Endothelial cell of umbilical vein (primary cell): ENCODE measurements at regions not wholly inside any gene's neighbourhood (a gene's known extent, or its start where the extent isn't known, plus 50 kb on each side); places are given as distances from the start of the nearest gene placed in this dataset.

Experiments
- EZH2 ChIP-seq: IDR thresholded peaks from 2 replicates; pipeline ENCODE4 v1.6.1; 2012; ENCODE audit warnings: borderline replicate concordance, low read depth, mild to moderate bottlenecking, moderate library complexity, low read length, inconsistent platforms; ENCODE audit not compliant: severe bottlenecking
- FOS ChIP-seq: IDR thresholded peaks from 2 replicates; pipeline ENCODE4 v1.6.1; 2011; ENCODE audit warnings: mild to moderate bottlenecking, low read length, moderate library complexity, borderline replicate concordance; ENCODE audit not compliant: insufficient read depth
- GATA2 ChIP-seq: IDR thresholded peaks from 2 replicates; pipeline ENCODE4 v1.7.0; 2011; ENCODE audit warnings: low read depth, mild to moderate bottlenecking, moderate library complexity, mixed read lengths, low read length; ENCODE audit not compliant: insufficient read length, insufficient read depth
- JUN ChIP-seq: IDR thresholded peaks from 2 replicates; pipeline ENCODE4 v1.6.1; 2011; ENCODE audit warnings: borderline replicate concordance, low read depth; ENCODE audit not compliant: insufficient read length, insufficient read depth
- POLR2A ChIP-seq: IDR thresholded peaks from 2 replicates; pipeline ENCODE4 v1.6.1; 2012; ENCODE audit warnings: low read depth, mild to moderate bottlenecking, control low read depth, low read length
- POLR2AphosphoS5 ChIP-seq: IDR thresholded peaks from 2 replicates; pipeline ENCODE4 v1.6.1; 2012; ENCODE audit warnings: low read depth, mild to moderate bottlenecking, control low read depth, low read length, moderate library complexity; ENCODE audit not compliant: insufficient read depth
- TF ChIP-seq, protein P1 (sequence below), 2 donors: IDR thresholded peaks; 1 replicate in 1 of 2; 2 replicates in 1 of 2; pipeline ENCODE4 v1.5.1; 2011; ENCODE audit warnings: low read length in 2 of 2, mild to moderate bottlenecking in 2 of 2, moderate library complexity in 2 of 2, control low read depth in 1 of 2, inconsistent platforms in 1 of 2, low read depth in 1 of 2; ENCODE audit not compliant: insufficient read depth in 1 of 2; ENCODE audit errors: extremely low read depth in 1 of 2
- TF ChIP-seq, protein P2 (sequence below): IDR thresholded peaks from 2 replicates; pipeline ENCODE4 v1.6.1; 2011; ENCODE audit not compliant: insufficient read depth, insufficient read length

DNA sequence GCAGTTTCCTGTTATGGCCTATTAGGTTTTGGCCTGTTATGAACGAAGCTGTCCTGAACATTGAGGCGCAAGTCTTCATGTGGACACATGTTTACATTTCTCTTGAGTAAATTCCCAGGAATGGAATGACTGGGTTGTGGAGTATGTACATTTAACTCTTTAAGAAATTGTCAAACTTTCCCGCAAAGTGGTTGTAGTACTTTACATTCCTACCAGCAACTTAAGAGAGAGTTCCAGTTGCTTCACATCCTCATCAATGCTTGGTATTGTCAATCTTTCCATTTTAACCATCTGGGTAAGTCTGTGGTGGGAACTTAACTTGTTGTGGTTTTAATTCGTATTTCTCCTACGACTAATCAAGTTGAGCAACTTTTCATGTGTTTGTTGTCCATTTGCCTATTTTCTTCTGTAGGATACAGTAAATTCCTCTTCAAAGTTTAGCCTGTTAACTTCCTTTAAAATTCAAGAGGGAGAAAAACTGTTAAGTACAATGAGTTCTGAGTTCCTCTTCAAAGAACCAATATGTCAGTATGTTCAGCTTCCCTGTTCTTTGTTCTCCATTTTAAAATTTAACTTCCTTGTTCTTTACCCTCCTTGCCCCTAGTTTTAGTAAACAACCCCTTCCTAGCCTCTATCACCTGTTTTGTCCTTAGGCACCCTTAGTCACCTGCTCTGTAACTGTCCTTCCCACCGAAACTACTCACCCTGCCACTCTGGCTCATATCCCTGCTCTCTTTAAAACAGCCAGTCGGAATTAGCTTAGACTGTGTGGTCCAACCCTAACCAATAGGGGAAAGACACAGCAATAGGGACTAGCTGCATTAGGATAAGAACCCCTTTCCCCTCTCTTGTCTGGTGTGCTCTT is 74.0 kb downstream of the FAM241B start:
- TF ChIP-seq, protein P1, sequence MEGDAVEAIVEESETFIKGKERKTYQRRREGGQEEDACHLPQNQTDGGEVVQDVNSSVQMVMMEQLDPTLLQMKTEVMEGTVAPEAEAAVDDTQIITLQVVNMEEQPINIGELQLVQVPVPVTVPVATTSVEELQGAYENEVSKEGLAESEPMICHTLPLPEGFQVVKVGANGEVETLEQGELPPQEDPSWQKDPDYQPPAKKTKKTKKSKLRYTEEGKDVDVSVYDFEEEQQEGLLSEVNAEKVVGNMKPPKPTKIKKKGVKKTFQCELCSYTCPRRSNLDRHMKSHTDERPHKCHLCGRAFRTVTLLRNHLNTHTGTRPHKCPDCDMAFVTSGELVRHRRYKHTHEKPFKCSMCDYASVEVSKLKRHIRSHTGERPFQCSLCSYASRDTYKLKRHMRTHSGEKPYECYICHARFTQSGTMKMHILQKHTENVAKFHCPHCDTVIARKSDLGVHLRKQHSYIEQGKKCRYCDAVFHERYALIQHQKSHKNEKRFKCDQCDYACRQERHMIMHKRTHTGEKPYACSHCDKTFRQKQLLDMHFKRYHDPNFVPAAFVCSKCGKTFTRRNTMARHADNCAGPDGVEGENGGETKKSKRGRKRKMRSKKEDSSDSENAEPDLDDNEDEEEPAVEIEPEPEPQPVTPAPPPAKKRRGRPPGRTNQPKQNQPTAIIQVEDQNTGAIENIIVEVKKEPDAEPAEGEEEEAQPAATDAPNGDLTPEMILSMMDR (IDR thresholded peaks at IDR 0.05; ENCODE audit: extremely low read depth in 1 of 2, insufficient read depth in 1 of 2, low read depth in 1 of 2, low read length in 2 of 2): no peak
- TF ChIP-seq POLR2A (no peak), EZH2 (no peak), POLR2AphosphoS5 (no peak), JUN (no peak), FOS (no peak), GATA2 (no peak)
- TF ChIP-seq, protein P2, sequence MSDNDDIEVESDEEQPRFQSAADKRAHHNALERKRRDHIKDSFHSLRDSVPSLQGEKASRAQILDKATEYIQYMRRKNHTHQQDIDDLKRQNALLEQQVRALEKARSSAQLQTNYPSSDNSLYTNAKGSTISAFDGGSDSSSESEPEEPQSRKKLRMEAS: no peak
